ENCODE measurements at regions not wholly inside any gene's neighbourhood (a gene's known extent, or its start where the extent isn't known, plus 50 kb on each side); places are given as distances from the start of the nearest gene placed in this dataset.

GRCh38 chr6:103534814-103535213 lies 1324.9 kb downstream of the HACE1 start:
- 27% methylated on average over 1 of the region's 2 CpGs for WGBS (ENCODE audit: insufficient coverage, low coverage, low lambda C conversion rate, missing lambda C conversion rate)
- H3K9me3 ChIP-seq = no peaks in the 10 kb centered on the region
- no peak for TF ChIP-seq POLR2A (IDR thresholded peaks at IDR 0.05)
- no peak for TF ChIP-seq CTCF (IDR thresholded peaks at IDR 0.05)
- intact Hi-C loops (cut with DNase I) = no loop called here
- H3K36me3 ChIP-seq = no peaks in the 10 kb centered on the region
- ATAC-seq (no peak), DNase-seq (no peak)
- no peaks in the 10 kb centered on the region for H3K4me1 ChIP-seq
- H3K4me3 ChIP-seq = no peak overlapping the region
- no peak overlapping the region for H3K27ac ChIP-seq
- H3K27me3 ChIP-seq = no peaks in the 10 kb centered on the region

- TF ChIP-seq POLR2A (IDR thresholded peaks at IDR 0.05) = no peak
- no peak for TF ChIP-seq CTCF (IDR thresholded peaks at IDR 0.05)
- no peak for ATAC-seq
- H3K27me3 ChIP-seq = no peaks in the 10 kb centered on the region
- H3K9me3 ChIP-seq = no peaks in the 10 kb centered on the region
- intact Hi-C loops (cut with DNase I) = no loop called here
- H3K36me3 ChIP-seq = no peaks in the 10 kb centered on the region
- H3K4me3 ChIP-seq = no peak overlapping the region
- no peak for DNase-seq
- WGBS (ENCODE audit: insufficient coverage, low coverage, low lambda C conversion rate, missing lambda C conversion rate) = 29% methylated on average over 1 of the region's 1 CpG
- no peaks in the 10 kb centered on the region for H3K4me1 ChIP-seq
- H3K27ac ChIP-seq = no peak overlapping the region
Measured at GRCh38 chr6:103534095-103534494, 1325.6 kb downstream of the HACE1 start.

GRCh38 chr6:103522045-103522444 lies 1337.7 kb downstream of the HACE1 start:
- H3K27ac ChIP-seq = no peak overlapping the region
- H3K36me3 ChIP-seq = no peaks in the 10 kb centered on the region
- 87% methylated on average over 3 of the region's 8 CpGs for WGBS (ENCODE audit: insufficient coverage, low coverage, low lambda C conversion rate, missing lambda C conversion rate)
- no peaks in the 10 kb centered on the region for H3K4me1 ChIP-seq
- intact Hi-C loops (cut with DNase I) = no loop called here
- no peaks in the 10 kb centered on the region for H3K27me3 ChIP-seq
- H3K4me3 ChIP-seq = no peak overlapping the region
- TF ChIP-seq POLR2A (IDR thresholded peaks at IDR 0.05) (no peak), CTCF (IDR thresholded peaks at IDR 0.05) (no peak)
- H3K9me3 ChIP-seq = no peaks in the 10 kb centered on the region
- ATAC-seq (no peak), DNase-seq (no peak)

- no peak for DNase-seq
- Histone ChIP-seq H3K4me3 (no peak overlapping the region), H3K36me3 (no peaks in the 10 kb centered on the region), H3K4me1 (no peaks in the 10 kb centered on the region), H3K27me3 (no peaks in the 10 kb centered on the region), H3K27ac (no peak overlapping the region), H3K9me3 (no peaks in the 10 kb centered on the region)
- 21% methylated on average over 3 of the region's 3 CpGs for WGBS (ENCODE audit: insufficient coverage, low coverage, low lambda C conversion rate, missing lambda C conversion rate)
- intact Hi-C loops (cut with DNase I) = no loop called here
- ATAC-seq = no peak
- TF ChIP-seq POLR2A (IDR thresholded peaks at IDR 0.05) (no peak), CTCF (IDR thresholded peaks at IDR 0.05) (no peak)
Measured at GRCh38 chr6:103516336-103516735, 1343.4 kb downstream of the HACE1 start.

- H3K9me3 ChIP-seq = no peaks in the 10 kb centered on the region
- no peak overlapping the region for H3K27ac ChIP-seq
- H3K36me3 ChIP-seq = no peaks in the 10 kb centered on the region
- H3K4me1 ChIP-seq = no peaks in the 10 kb centered on the region
- intact Hi-C loops (cut with DNase I) = no loop called here
- no peak overlapping the region for H3K4me3 ChIP-seq
- no peak for ATAC-seq
- TF ChIP-seq POLR2A (IDR thresholded peaks at IDR 0.05) = no peak
- TF ChIP-seq CTCF (IDR thresholded peaks at IDR 0.05) = no peak
- H3K27me3 ChIP-seq = no peaks in the 10 kb centered on the region
- DNase-seq = no peak
Measured at GRCh38 chr6:103507052-103507451, 1352.7 kb downstream of the HACE1 start.
